ENCODE measurements at regions not wholly inside any gene's neighbourhood (a gene's known extent, or its start where the extent isn't known, plus 50 kb on each side); places are given as distances from the start of the nearest gene placed in this dataset.

DNA sequence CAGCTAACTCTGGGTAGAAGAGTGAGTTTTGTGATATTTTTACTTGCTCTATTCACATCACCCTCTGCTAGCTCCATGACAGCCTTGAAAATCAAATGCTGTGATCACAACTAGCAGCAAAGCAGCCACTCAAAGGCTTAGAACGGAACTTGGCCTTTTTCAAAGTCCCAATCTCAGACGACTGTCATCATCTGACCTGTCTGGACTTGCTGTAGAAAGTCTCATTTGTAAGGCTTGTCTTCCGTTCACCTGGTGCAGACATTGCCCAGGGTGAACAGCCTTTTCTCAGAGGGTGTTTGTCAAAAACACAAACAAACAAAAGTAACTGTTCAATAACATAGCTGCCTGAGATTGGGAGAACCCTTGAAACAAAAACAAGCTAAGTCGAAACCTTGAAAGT, 458.9 kb upstream of the ADARB2 start:
- TF ChIP-seq, protein P1, sequence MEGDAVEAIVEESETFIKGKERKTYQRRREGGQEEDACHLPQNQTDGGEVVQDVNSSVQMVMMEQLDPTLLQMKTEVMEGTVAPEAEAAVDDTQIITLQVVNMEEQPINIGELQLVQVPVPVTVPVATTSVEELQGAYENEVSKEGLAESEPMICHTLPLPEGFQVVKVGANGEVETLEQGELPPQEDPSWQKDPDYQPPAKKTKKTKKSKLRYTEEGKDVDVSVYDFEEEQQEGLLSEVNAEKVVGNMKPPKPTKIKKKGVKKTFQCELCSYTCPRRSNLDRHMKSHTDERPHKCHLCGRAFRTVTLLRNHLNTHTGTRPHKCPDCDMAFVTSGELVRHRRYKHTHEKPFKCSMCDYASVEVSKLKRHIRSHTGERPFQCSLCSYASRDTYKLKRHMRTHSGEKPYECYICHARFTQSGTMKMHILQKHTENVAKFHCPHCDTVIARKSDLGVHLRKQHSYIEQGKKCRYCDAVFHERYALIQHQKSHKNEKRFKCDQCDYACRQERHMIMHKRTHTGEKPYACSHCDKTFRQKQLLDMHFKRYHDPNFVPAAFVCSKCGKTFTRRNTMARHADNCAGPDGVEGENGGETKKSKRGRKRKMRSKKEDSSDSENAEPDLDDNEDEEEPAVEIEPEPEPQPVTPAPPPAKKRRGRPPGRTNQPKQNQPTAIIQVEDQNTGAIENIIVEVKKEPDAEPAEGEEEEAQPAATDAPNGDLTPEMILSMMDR (IDR thresholded peaks at IDR 0.05 in 8 of 11, conservative IDR thresholded peaks at IDR 0.05 in 3 of 11) = no peak
- TF ChIP-seq POLR2A (IDR thresholded peaks at IDR 0.05) (no peak), POLR2AphosphoS5 (IDR thresholded peaks at IDR 0.05) (no peak)

All from spleen (tissue), 7 donors.